Upper lobe of left lung (tissue), 6 donors: ENCODE measurements at regions not wholly inside any gene's neighbourhood (a gene's known extent, or its start where the extent isn't known, plus 50 kb on each side); places are given as distances from the start of the nearest gene placed in this dataset.

Experiments
- ATAC-seq, 2 donors: fragments of 200-7000 bp; cut with Tn5 transposase; one replicate each; pipeline ENCODE4 v1.9.1; 2022; ENCODE audit warnings: mild to moderate bottlenecking in 2 of 2, moderate library complexity in 2 of 2; ENCODE audit not compliant: low FRiP score in 2 of 2
- DNase-seq, 2 donors: peaks; one replicate each; pipeline ENCODE4 v3.0.0-alpha.2; 2019 to 2020
- H3K27ac ChIP-seq, 4 donors: fragments of 200-600 bp; sonication (generic); one replicate each; pipeline ENCODE4 v1.5.1; 2016 to 2019
- H3K27me3 ChIP-seq, 4 donors: fragments of 200-600 bp; sonication (generic); one replicate each; pipeline ENCODE4 v1.5.1; 2017 to 2019
- H3K36me3 ChIP-seq, 4 donors: fragments of 200-600 bp; sonication (generic); one replicate each; pipeline ENCODE4 v1.5.1; 2016 to 2019
- H3K4me1 ChIP-seq, 4 donors: fragments of 200-600 bp; sonication (generic); one replicate each; pipeline ENCODE4 v1.5.1; 2018 to 2019
- H3K4me3 ChIP-seq, 4 donors: fragments of 200-600 bp; sonication (generic); one replicate each; pipeline ENCODE4 v1.5.1; 2017 to 2019; ENCODE audit warnings: mild to moderate bottlenecking in 2 of 4, moderate library complexity in 1 of 4
- H3K9me3 ChIP-seq, 4 donors: fragments of 200-600 bp; sonication (generic); one replicate each; pipeline ENCODE4 v1.5.1; 2018 to 2019
- CTCF ChIP-seq, 6 experiments: fragments of 450-650 bp in 4 of 6; fragments of 200-600 bp in 2 of 6; sonication (generic) in 2 of 6; IDR thresholded peaks; one replicate each; pipeline ENCODE4 v1.5.1; 2016 to 2019; ENCODE audit warnings: antibody characterized with exemption in 6 of 6
- EP300 ChIP-seq, 4 donors: sonication (generic); formaldehyde crosslinking; IDR thresholded peaks; one replicate each; pipeline ENCODE4 v1.5.1; 2017; ENCODE audit warnings: antibody characterized with exemption in 4 of 4, control low read depth in 2 of 4
- POLR2A ChIP-seq, 4 donors: fragments of 450-650 bp; IDR thresholded peaks; one replicate each; pipeline ENCODE4 v1.5.1; 2016 to 2017; ENCODE audit warnings: antibody characterized with exemption in 4 of 4, mild to moderate bottlenecking in 2 of 4
- POLR2AphosphoS5 ChIP-seq, 2 donors: sonication (generic); formaldehyde crosslinking; IDR thresholded peaks; one replicate each; pipeline ENCODE4 v1.5.1; 2017; ENCODE audit warnings: antibody characterized with exemption in 2 of 2
- WGBS, 2 donors: methylation state at CpG; one replicate each; pipeline ENCODE4 v1.1.5; 2017 to 2018; 5-methylcytosine and 5-hydroxymethylcytosine counted together
- donor health status: DM: no; HTN: no; CAD: no; lungs with moderate emphysema.
- donor health status: DM: no; HTN: yes; CAD: no; lungs with severe emphysema.

GRCh38 chr5:167064198-167064776, 1227.2 kb upstream of the WWC1 start:
- TF ChIP-seq EP300 (IDR thresholded peaks at IDR 0.05) (no peak), POLR2A (IDR thresholded peaks at IDR 0.05) (no peak), CTCF (IDR thresholded peaks at IDR 0.05) (no peak), POLR2AphosphoS5 (IDR thresholded peaks at IDR 0.05) (no peak)
- 69 to 72% methylated on average over 13 of the region's 13 CpGs for WGBS, 2 donors
- no peak overlapping the region for H3K4me3 ChIP-seq

GRCh38 chr5:167065794-167066193, 1225.7 kb upstream of the WWC1 start:
- Histone ChIP-seq H3K9me3 (no peaks in the 10 kb centered on the region), H3K27ac (no peak overlapping the region), H3K4me1 (no peaks in the 10 kb centered on the region), H3K36me3 (no peaks in the 10 kb centered on the region), H3K4me3 (no peak overlapping the region), H3K27me3 (no peaks in the 10 kb centered on the region)
- 39 to 62% methylated on average over 3 of the region's 3 CpGs for WGBS, 2 donors
- TF ChIP-seq POLR2A (IDR thresholded peaks at IDR 0.05) (no peak), POLR2AphosphoS5 (IDR thresholded peaks at IDR 0.05) (no peak), CTCF (IDR thresholded peaks at IDR 0.05) (no peak), EP300 (IDR thresholded peaks at IDR 0.05) (no peak)
- DNase-seq: no peak
- no peak for ATAC-seq

More at GRCh38 chr5:167064198-167064776, 1227.2 kb upstream of the WWC1 start:
- no peaks in the 10 kb centered on the region for H3K4me1 ChIP-seq
- H3K27ac ChIP-seq: no peak overlapping the region
- ATAC-seq (no peak), DNase-seq (no peak)
- no peaks in the 10 kb centered on the region for H3K9me3 ChIP-seq
- H3K36me3 ChIP-seq: no peaks in the 10 kb centered on the region
- no peaks in the 10 kb centered on the region for H3K27me3 ChIP-seq

GRCh38 chr5:167071981-167072610, 1219.3 kb upstream of the WWC1 start:
- Histone ChIP-seq H3K27me3 (no peaks in the 10 kb centered on the region), H3K4me1 (no peaks in the 10 kb centered on the region), H3K36me3 (no peaks in the 10 kb centered on the region), H3K27ac (no peak overlapping the region), H3K4me3 (no peak overlapping the region), H3K9me3 (no peaks in the 10 kb centered on the region)
- ATAC-seq: peak in 1 of 2 donors; percentile 70
- no peak for DNase-seq
- TF ChIP-seq POLR2AphosphoS5 (IDR thresholded peaks at IDR 0.05): no peak
- TF ChIP-seq POLR2A (IDR thresholded peaks at IDR 0.05): no peak
- no peak for TF ChIP-seq CTCF (IDR thresholded peaks at IDR 0.05)
- no peak for TF ChIP-seq EP300 (IDR thresholded peaks at IDR 0.05)
- 68 to 71% methylated on average over 5 of the region's 5 CpGs for WGBS, 2 donors

GRCh38 chr5:167081561-167081960, 1209.9 kb upstream of the WWC1 start:
- no peak for TF ChIP-seq POLR2AphosphoS5 (IDR thresholded peaks at IDR 0.05)
- no peak for TF ChIP-seq CTCF (IDR thresholded peaks at IDR 0.05)
- TF ChIP-seq POLR2A (IDR thresholded peaks at IDR 0.05): no peak
- TF ChIP-seq EP300 (IDR thresholded peaks at IDR 0.05): no peak
- Histone ChIP-seq H3K27ac (no peak overlapping the region), H3K36me3 (no peaks in the 10 kb centered on the region), H3K4me1 (no peaks in the 10 kb centered on the region), H3K27me3 (no peaks in the 10 kb centered on the region), H3K9me3 (no peaks in the 10 kb centered on the region), H3K4me3 (no peak overlapping the region)
- no peak for DNase-seq
- 24 to 33% methylated on average over 4 of the region's 4 CpGs for WGBS, 2 donors
- ATAC-seq: no peak

- H3K36me3 ChIP-seq: no peaks in the 10 kb centered on the region
- WGBS, 2 donors: 69 to 72% methylated on average over 12 of the region's 12 CpGs
- H3K4me3 ChIP-seq: no peak overlapping the region
- ATAC-seq (no peak), DNase-seq (no peak)
- no peaks in the 10 kb centered on the region for H3K9me3 ChIP-seq
- H3K27me3 ChIP-seq: no peaks in the 10 kb centered on the region
- H3K4me1 ChIP-seq: no peaks in the 10 kb centered on the region
- TF ChIP-seq CTCF (IDR thresholded peaks at IDR 0.05) (no peak), POLR2A (IDR thresholded peaks at IDR 0.05) (no peak), EP300 (IDR thresholded peaks at IDR 0.05) (no peak), POLR2AphosphoS5 (IDR thresholded peaks at IDR 0.05) (no peak)
- H3K27ac ChIP-seq: no peak overlapping the region
Observed at GRCh38 chr5:167096816-167097215, 1194.6 kb upstream of the WWC1 start.
